Activated naive CD4-positive, alpha-beta T cell (primary cell): ENCODE measurements at regions not wholly inside any gene's neighbourhood (a gene's known extent, or its start where the extent isn't known, plus 50 kb on each side); places are given as distances from the start of the nearest gene placed in this dataset.

Source experiments
- DNase-seq, 4 experiments: peaks; one replicate each; lab custom pipeline; 2025; lab: John Stamatoyannopoulos, UW

- no peak for DNase-seq
Measured at GRCh38 chr1:220982686-220983085, 103.4 kb downstream of the HLX start.

GRCh38 chr1:220983877-220984635 lies 104.8 kb downstream of the HLX start:
- no peak for DNase-seq

- no peak for DNase-seq
Measured at GRCh38 chr1:220990427-220991339, 111.4 kb downstream of the HLX start.

GRCh38 chr1:220991506-220991905 lies 112.3 kb downstream of the HLX start:
- no peak for DNase-seq

GRCh38 chr1:220991959-220992704 lies 112.9 kb downstream of the HLX start:
- no peak for DNase-seq

- no peak for DNase-seq
Measured at GRCh38 chr1:220992705-220993052, 113.4 kb downstream of the HLX start.

GRCh38 chr1:220994671-220995070 lies 115.4 kb downstream of the HLX start:
- DNase-seq = no peak

- no peak for DNase-seq
Measured at GRCh38 chr1:220997791-220998190, 118.5 kb downstream of the HLX start.

- DNase-seq = no peak
Measured at GRCh38 chr1:220999872-221000863, 120.9 kb downstream of the HLX start.

- no peak for DNase-seq
Measured at GRCh38 chr1:221001167-221001566, 121.9 kb downstream of the HLX start.

GRCh38 chr1:221002601-221003000 lies 123.4 kb downstream of the HLX start:
- no peak for DNase-seq

- no peak for DNase-seq
Measured at GRCh38 chr1:221011145-221011544, 131.9 kb downstream of the HLX start.

GRCh38 chr1:221012120-221012519 lies 132.9 kb downstream of the HLX start:
- no peak for DNase-seq

- no peak for DNase-seq
Measured at GRCh38 chr1:221013691-221014660, 134.7 kb downstream of the HLX start.

- DNase-seq = no peak
Measured at GRCh38 chr1:221015159-221015790, 136.0 kb downstream of the HLX start.

GRCh38 chr1:221016751-221017150 lies 137.5 kb downstream of the HLX start:
- DNase-seq = no peak

- no peak for DNase-seq
Measured at GRCh38 chr1:221018414-221018813, 139.2 kb downstream of the HLX start.

GRCh38 chr1:221022331-221022730 lies 143.1 kb downstream of the HLX start:
- no peak for DNase-seq

- DNase-seq = no peak
Measured at GRCh38 chr1:221023482-221023881, 144.2 kb downstream of the HLX start.

- DNase-seq = no peak
Measured at GRCh38 chr1:221025501-221025900, 146.3 kb downstream of the HLX start.
